ENCODE measurements at regions not wholly inside any gene's neighbourhood (a gene's known extent, or its start where the extent isn't known, plus 50 kb on each side); places are given as distances from the start of the nearest gene placed in this dataset.

- no peak for TF ChIP-seq CTCF (tag by site-specific recombination; IDR thresholded peaks at IDR 0.05)
- no peak for TF ChIP-seq ZXDB (tag by site-specific recombination; IDR thresholded peaks at IDR 0.05)
- TF ChIP-seq ZNF521 (tag by site-specific recombination; IDR thresholded peaks at IDR 0.05) = no peak
These were observed 119.1 kb downstream of the LRATD1 start for GRCh38 chr2:14751581-14751980.

Data from HEK293 (cell line).